NCI-H2196 (cell line): ENCODE measurements at regions not wholly inside any gene's neighbourhood (a gene's known extent, or its start where the extent isn't known, plus 50 kb on each side); places are given as distances from the start of the nearest gene placed in this dataset.

Experiments
- DNase-seq: peaks from one replicate; lab custom pipeline; 2025; ENCODE audit not compliant: unreplicated experiment; lab: John Stamatoyannopoulos, UW

DNA sequence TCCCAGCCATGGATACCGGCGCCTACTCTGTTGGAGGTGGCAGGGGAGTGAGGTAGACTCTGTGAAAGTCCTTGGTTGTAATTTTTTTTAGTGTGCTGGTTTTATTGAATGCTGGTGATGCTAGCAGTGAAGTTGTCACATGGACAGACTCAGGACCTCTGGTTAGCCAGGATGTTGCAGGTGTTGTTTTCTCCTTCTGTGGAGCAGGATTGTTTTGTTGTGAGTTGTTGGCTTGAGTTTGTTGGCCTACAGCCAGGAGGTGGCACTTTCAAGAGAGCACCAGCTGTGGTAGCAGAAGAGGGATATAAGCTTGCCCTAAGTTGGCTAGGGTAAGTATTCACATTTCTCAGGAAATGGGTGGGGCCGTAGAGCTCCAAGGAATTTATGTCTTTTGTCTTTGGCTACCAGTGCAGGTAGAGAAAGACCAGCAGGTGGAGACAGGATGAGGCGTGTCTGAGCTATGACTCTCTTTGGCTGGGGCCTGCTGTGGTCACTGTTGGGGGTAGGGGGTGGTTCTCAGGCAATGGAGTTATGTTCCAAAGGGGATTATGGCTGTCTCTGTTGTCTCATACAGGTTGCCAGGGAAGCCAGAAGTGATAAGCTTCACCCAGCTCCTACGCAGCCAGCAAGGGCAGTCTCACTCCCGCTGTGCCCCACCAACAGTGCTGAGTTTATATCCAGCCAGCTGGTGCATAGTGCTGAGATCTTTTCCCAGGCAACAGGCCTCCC is 248.7 kb downstream of the TAF11L14 start:
- no peak for DNase-seq

GRCh38 chr5:17888155-17888554 is 253.9 kb downstream of the TAF11L14 start:
- DNase-seq = no peak

GRCh38 chr5:17890501-17890900 is 256.2 kb downstream of the TAF11L14 start:
- DNase-seq = no peak

GRCh38 chr5:17891881-17892280 is 257.6 kb downstream of the TAF11L14 start:
- DNase-seq = no peak

- DNase-seq = no peak
Observed at GRCh38 chr5:17893026-17893635, 258.9 kb downstream of the TAF11L14 start.

DNA sequence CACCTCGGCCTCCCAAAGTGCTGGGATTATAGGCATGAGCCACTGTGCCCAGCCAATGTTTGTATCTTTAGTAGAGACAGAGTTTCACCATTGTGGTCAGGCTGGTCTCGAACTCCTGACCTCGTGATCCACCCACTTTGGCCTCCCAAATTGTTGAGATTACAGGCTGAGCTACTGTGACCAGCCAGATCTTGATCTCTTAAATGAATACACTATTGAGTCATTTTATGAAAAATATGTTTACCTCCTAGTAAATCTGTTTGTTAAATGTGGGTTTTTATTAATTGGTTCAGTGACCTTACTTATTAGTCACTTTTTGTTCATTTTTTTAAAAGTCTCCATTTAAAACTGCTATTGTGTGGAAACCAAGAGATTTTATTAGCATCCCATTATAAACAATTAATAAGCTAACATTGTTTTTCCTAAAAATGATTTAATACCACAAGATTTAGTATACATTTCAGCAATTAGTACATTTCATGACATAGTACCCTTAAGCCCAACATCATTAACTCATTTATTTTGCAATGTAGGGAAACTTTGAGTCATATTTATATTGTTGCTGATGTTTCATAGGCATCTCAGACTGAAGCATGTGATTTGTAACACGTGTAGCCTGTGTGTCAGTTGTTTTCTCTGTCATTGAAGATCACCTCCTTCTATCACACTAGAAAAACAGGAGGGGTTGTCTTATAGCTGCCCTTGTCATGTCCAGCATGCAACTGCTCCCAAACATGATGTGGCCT is 261.2 kb downstream of the TAF11L14 start:
- DNase-seq = no peak

GRCh38 chr5:17896605-17897004 is 262.3 kb downstream of the TAF11L14 start:
- DNase-seq = no peak

DNA sequence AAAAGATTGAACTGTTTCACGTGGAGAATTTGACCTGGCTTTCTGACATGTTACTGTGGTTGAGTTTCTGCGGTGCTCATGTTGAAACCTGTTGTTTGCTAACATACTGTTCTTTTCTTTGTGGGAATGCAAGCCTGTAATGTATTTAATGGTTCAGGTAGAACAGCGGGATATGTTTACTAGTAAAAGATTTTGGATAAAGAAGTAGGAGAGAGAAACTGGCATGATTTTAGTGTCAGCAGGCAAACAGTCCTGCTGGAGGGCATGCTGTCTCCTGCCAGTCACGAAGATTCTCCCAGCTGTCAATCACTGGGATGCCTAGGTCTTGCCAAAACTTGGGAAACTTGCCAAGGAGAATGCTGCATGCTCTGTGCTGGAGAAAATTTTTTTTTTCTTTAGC is 263.5 kb downstream of the TAF11L14 start:
- DNase-seq = no peak

- no peak for DNase-seq
Observed at GRCh38 chr5:17898766-17899165, 264.5 kb downstream of the TAF11L14 start.

- DNase-seq = no peak
Observed at GRCh38 chr5:17907094-17907493, 272.8 kb downstream of the TAF11L14 start.

DNA sequence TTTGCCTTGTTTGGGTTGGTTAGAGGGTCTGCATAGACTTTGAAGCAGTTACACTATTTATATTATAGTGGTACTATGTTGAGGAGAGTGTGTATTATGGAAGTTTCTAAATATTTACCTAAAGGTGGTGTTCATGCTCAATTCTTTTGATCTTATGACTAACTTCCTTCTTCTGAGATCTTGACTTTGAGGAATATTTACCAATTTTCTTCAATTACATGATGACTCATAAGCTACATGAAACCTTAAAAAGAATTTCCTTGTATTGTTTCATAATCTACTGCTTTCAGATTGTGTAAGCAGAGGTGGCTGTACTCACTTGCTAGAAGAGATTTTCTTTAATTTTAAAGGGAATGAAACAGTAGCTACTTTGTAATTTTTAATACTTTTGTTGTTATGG is 276.1 kb downstream of the TAF11L14 start:
- DNase-seq = no peak

- DNase-seq = no peak
Observed at GRCh38 chr5:17912794-17913193, 278.5 kb downstream of the TAF11L14 start.

DNA sequence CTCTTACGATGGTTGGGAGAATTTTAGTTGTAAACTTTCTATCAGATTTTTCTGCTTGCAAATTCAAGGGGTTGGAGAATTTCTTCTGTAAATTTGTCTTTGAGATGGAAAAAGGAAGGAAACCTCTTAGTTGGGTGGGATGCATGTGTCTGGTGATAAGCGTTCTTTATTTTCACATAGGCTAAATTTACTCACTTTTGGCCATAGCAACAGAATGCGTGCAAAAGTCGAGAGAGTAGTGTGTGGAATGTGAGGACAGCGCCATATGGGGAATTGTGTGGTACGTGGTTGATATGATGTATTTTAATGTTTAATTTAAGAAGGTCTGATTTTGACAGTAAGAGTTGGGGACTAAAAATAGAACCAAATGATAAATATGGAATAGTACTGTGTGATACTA is 282.2 kb downstream of the TAF11L14 start:
- no peak for DNase-seq

GRCh38 chr5:17917465-17917864 is 283.2 kb downstream of the TAF11L14 start:
- DNase-seq = no peak

DNA sequence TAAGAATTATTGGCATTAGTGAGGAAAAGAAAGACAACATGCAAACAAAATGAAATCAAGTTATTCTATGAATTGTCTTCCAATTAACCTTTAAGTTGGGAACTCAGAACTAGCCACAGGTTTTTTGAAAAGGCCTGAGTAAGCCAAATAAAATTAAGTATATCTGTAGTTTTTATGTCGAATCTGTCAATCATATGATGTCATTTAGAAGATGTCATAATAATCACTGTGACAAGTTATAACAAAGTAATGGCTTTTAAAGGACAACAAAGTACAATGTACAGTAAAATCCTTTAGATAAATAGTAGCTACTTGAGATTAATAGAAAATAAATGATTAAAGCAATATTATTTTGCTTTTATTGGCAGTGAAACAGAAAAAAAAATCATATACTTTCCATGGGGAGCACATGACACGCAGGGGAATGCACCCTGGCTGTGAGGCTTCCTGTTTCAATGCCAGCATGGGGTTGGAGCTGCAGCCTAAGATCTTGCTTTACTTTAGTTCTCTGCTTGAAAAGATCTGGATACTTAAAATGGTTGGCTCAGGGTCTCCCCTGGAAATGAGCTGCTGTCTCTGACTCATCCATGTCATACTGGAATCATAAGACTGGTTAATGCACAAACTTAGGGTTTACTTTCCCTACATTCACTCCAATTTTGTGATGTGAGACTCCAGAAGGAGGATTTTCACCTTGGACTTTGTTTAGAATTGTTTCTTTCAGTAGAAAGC is 284.3 kb downstream of the TAF11L14 start:
- DNase-seq = no peak

DNA sequence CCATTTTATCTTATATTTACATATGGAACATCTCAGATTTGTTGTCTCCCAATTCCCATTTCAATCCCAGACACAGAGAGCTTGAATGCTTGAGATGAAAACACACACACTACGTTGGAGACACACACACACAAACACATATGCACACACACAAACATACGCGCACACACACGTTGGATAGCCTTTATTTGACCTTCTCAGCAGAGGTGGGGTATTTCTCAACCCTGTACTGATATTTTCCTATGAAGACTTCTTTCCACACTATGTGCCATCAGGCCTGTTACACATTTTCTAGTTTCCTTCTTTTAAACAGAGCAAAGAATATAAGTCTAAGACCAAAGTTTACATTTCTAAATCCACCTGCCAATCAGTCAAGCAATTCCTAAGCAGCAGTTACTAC is 291.0 kb downstream of the TAF11L14 start:
- no peak for DNase-seq

DNA sequence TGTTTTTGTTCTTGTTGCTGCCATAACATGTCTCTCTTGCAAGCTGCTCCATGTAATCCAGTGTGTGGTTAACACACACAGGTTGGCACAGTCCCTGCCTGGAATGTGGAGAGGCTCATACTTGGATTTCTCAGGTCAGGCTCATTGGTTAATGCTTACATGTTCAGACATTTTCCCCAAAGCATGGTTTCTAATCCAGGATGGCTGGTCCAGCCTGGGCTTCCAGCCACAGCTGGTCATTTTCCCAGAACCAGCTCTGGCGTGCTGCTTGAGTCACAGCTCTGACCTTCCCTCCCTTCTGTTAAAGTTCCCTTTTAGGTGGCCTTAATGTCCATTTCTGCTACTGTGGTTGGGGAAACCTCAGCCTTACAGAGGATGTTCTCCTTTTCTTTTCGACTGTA is 294.3 kb downstream of the TAF11L14 start:
- DNase-seq = no peak

DNA sequence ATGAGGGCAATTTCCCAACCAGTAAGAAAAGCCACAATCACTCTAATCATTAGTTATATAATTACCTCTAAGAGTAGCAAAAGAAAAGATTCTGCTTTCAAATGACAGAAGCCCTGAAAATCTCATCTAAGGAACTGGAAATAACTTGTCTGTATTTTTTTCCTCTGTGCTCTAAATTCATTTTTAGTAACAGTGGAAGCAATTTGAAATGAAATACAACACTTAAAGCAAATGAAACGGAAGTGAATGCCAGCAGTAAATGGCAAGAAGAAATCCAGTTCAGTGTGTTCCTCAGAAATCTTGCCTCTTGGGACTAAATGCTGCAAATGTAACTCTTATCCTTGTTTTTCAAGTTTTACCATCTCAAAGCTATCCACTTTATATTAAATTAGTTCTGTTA is 294.9 kb downstream of the TAF11L14 start:
- DNase-seq = no peak

GRCh38 chr5:17930346-17930745 is 296.1 kb downstream of the TAF11L14 start:
- no peak for DNase-seq

GRCh38 chr5:17944046-17944445 is 309.8 kb downstream of the TAF11L14 start:
- DNase-seq = no peak

GRCh38 chr5:17947029-17947428 is 312.8 kb downstream of the TAF11L14 start:
- no peak for DNase-seq
